GM19023 (cell line): ENCODE measurements at regions not wholly inside any gene's neighbourhood (a gene's known extent, or its start where the extent isn't known, plus 50 kb on each side); places are given as distances from the start of the nearest gene placed in this dataset.

ENCODE experiments used
- ATAC-seq: cut with Tn5 transposase; IDR thresholded peaks from one replicate; pipeline ENCODE4 v1.9.1; 2021; ENCODE audit warnings: mild to moderate bottlenecking, moderate library complexity; ENCODE audit not compliant: unreplicated experiment

- no peak for ATAC-seq
Observed at GRCh38 chr15:97728791-97729190, 231.7 kb upstream of the ARRDC4 start.

- ATAC-seq = no peak
Observed at GRCh38 chr15:97729270-97729669, 231.2 kb upstream of the ARRDC4 start.

GRCh38 chr15:97730315-97730714 lies 230.2 kb upstream of the ARRDC4 start:
- ATAC-seq = no peak

- no peak for ATAC-seq
Observed at GRCh38 chr15:97731859-97732258, 228.6 kb upstream of the ARRDC4 start.

GRCh38 chr15:97733373-97733772 lies 227.1 kb upstream of the ARRDC4 start:
- no peak for ATAC-seq

GRCh38 chr15:97736748-97737147 lies 223.8 kb upstream of the ARRDC4 start:
- ATAC-seq = no peak

- ATAC-seq = peak; percentile 57
Observed at GRCh38 chr15:97745481-97746071, 214.9 kb upstream of the ARRDC4 start.

- ATAC-seq = no peak
Observed at GRCh38 chr15:97747342-97747741, 213.2 kb upstream of the ARRDC4 start.

GRCh38 chr15:97748576-97748975 lies 211.9 kb upstream of the ARRDC4 start:
- no peak for ATAC-seq

GRCh38 chr15:97750060-97750459 lies 210.4 kb upstream of the ARRDC4 start:
- no peak for ATAC-seq

GRCh38 chr15:97755726-97756125 lies 204.8 kb upstream of the ARRDC4 start:
- no peak for ATAC-seq

GRCh38 chr15:97759363-97759762 lies 201.1 kb upstream of the ARRDC4 start:
- ATAC-seq = no peak

- ATAC-seq = no peak
Observed at GRCh38 chr15:97761110-97761509, 199.4 kb upstream of the ARRDC4 start.

GRCh38 chr15:97783240-97783639 lies 177.3 kb upstream of the ARRDC4 start:
- ATAC-seq = no peak

GRCh38 chr15:97786741-97787140 lies 173.8 kb upstream of the ARRDC4 start:
- ATAC-seq = no peak

- no peak for ATAC-seq
Observed at GRCh38 chr15:97790180-97790579, 170.3 kb upstream of the ARRDC4 start.

GRCh38 chr15:97791824-97792792 lies 168.4 kb upstream of the ARRDC4 start:
- no peak for ATAC-seq

GRCh38 chr15:97804950-97805349 lies 155.6 kb upstream of the ARRDC4 start:
- no peak for ATAC-seq

GRCh38 chr15:97806766-97807165 lies 153.7 kb upstream of the ARRDC4 start:
- no peak for ATAC-seq

- no peak for ATAC-seq
Observed at GRCh38 chr15:97815835-97816234, 144.7 kb upstream of the ARRDC4 start.

- ATAC-seq = no peak
Observed at GRCh38 chr15:97817276-97817890, 143.1 kb upstream of the ARRDC4 start.

- ATAC-seq = no peak
Observed at GRCh38 chr15:97836003-97836402, 124.5 kb upstream of the ARRDC4 start.
